ENCODE measurements at regions not wholly inside any gene's neighbourhood (a gene's known extent, or its start where the extent isn't known, plus 50 kb on each side); places are given as distances from the start of the nearest gene placed in this dataset.

DNA sequence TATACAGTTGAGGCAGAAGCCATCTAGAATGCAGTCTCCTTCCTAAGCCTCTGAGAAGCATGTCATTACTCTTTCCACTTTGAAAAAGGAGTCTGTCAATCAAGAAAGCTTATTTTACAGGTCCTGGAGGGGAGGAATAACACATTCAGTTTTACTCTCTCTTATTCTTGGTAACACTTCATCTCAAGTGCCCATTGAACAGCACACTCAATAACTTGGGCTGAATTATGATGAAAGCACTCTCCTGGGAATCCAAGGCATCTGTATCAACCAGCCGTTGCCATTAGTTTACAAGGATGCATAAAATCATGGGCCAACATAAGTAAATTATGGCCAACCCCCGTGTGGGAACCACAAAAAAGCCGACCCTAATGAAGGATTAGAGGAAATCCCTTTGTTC is 282.4 kb downstream of the C4orf33 start:
- TF ChIP-seq, protein P1, sequence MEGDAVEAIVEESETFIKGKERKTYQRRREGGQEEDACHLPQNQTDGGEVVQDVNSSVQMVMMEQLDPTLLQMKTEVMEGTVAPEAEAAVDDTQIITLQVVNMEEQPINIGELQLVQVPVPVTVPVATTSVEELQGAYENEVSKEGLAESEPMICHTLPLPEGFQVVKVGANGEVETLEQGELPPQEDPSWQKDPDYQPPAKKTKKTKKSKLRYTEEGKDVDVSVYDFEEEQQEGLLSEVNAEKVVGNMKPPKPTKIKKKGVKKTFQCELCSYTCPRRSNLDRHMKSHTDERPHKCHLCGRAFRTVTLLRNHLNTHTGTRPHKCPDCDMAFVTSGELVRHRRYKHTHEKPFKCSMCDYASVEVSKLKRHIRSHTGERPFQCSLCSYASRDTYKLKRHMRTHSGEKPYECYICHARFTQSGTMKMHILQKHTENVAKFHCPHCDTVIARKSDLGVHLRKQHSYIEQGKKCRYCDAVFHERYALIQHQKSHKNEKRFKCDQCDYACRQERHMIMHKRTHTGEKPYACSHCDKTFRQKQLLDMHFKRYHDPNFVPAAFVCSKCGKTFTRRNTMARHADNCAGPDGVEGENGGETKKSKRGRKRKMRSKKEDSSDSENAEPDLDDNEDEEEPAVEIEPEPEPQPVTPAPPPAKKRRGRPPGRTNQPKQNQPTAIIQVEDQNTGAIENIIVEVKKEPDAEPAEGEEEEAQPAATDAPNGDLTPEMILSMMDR (IDR thresholded peaks at IDR 0.05): no peak
- no peak for TF ChIP-seq POLR2A (IDR thresholded peaks at IDR 0.05)
- 63 to 70% methylated on average over 3 of the region's 3 CpGs for WGBS, 2 donors
- Histone ChIP-seq H3K27ac (no peak overlapping the region), H3K27me3 (no peaks in the 10 kb centered on the region), H3K9me3 (no peaks in the 10 kb centered on the region), H3K4me3 (no peak overlapping the region), H3K4me1 (no peaks in the 10 kb centered on the region), H3K36me3 (ENCODE audit: low read depth, missing control alignments) (no peaks in the 10 kb centered on the region)
- no peak for DNase-seq
- intact Hi-C loops (cut with DNase I; ENCODE audit: low total_unique reads): no loop called here

DNA sequence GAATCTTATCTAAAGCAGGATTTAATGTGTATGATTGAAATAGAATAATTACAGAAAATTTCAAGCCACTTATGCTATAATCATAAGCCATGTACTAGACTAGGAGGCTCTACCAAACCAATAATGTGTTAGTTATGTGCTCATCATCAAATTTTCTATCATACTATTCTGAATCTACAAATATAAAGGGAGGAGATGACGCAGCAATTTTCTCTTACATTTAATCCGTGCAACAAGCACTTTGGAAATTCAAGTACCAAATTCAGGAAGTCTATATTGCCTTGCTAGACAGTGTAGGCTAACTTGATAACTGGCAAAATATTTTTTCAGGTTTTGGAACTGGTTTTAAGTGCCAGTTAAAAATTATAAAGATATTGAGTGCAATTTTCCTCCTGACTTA is 283.5 kb downstream of the C4orf33 start:
- intact Hi-C loops (cut with DNase I; ENCODE audit: low total_unique reads): no loop called here
- no peaks in the 10 kb centered on the region for H3K9me3 ChIP-seq
- DNase-seq: no peak
- H3K4me1 ChIP-seq: no peaks in the 10 kb centered on the region
- TF ChIP-seq, protein P1 (IDR thresholded peaks at IDR 0.05): no peak
- no peak for TF ChIP-seq POLR2A (IDR thresholded peaks at IDR 0.05)
- no peak overlapping the region for H3K4me3 ChIP-seq
- H3K27me3 ChIP-seq: no peaks in the 10 kb centered on the region
- WGBS, 2 donors: 91 to 92% methylated on average over 2 of the region's 2 CpGs
- no peaks in the 10 kb centered on the region for H3K36me3 ChIP-seq (ENCODE audit: low read depth, missing control alignments)
- H3K27ac ChIP-seq: no peak overlapping the region

DNA sequence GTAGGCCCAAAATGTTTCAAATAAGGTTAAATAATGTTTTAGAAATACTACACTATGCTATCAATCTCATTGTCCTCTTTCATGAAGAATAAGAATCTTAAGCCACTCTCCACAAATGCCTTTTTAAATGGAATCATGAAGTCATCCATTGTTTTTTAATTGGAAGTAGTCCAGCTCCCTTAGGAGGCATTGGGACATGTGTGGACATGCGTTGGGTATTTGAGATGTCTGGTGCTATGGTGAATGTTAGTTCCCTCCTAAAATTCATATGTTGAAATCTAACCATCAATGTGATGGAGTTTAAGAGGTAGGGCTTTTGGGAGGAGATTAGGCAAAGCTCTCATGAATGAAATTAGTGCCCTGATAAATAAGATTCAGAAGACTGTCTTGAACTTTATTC is 289.0 kb downstream of the C4orf33 start:
- 90 to 95% methylated on average over 1 of the region's 1 CpG for WGBS, 2 donors

DNA sequence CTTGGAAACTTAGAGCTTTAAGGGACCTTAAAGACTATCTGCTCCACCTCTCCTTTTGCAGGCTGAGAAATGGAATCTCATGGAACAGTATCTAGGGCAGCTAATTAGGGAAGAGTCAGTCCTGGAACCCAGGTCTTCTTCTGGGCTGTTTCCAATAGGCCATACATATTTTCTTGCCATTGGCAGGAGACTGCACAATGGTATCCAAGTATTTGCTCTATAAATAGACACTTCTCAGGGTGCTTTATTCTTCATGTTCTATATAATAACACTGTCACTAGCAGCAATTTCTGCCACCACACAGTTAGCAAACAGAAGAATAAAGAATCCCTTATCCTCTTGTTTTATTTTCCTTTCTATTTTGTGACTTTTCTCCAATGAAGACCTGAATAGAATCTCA is 291.7 kb downstream of the C4orf33 start:
- TF ChIP-seq, protein P1 (IDR thresholded peaks at IDR 0.05): no peak
- TF ChIP-seq POLR2A (IDR thresholded peaks at IDR 0.05): no peak
- Histone ChIP-seq H3K9me3 (no peaks in the 10 kb centered on the region), H3K4me3 (no peak overlapping the region), H3K36me3 (ENCODE audit: low read depth, missing control alignments) (no peaks in the 10 kb centered on the region), H3K27ac (no peak overlapping the region), H3K27me3 (no peaks in the 10 kb centered on the region), H3K4me1 (no peaks in the 10 kb centered on the region)
- DNase-seq: no peak
- intact Hi-C loops (cut with DNase I; ENCODE audit: low total_unique reads): no loop called here

More for the DNA sequence above, 289.0 kb downstream of the C4orf33 start:
- no peaks in the 10 kb centered on the region for H3K9me3 ChIP-seq
- TF ChIP-seq, protein P1 (IDR thresholded peaks at IDR 0.05): no peak
- no peak for TF ChIP-seq POLR2A (IDR thresholded peaks at IDR 0.05)
- no peaks in the 10 kb centered on the region for H3K36me3 ChIP-seq (ENCODE audit: low read depth, missing control alignments)
- no peak overlapping the region for H3K4me3 ChIP-seq
- H3K4me1 ChIP-seq: no peaks in the 10 kb centered on the region
- no peak for DNase-seq
- intact Hi-C loops (cut with DNase I; ENCODE audit: low total_unique reads): no loop called here
- H3K27me3 ChIP-seq: no peaks in the 10 kb centered on the region
- H3K27ac ChIP-seq: no peak overlapping the region

DNA sequence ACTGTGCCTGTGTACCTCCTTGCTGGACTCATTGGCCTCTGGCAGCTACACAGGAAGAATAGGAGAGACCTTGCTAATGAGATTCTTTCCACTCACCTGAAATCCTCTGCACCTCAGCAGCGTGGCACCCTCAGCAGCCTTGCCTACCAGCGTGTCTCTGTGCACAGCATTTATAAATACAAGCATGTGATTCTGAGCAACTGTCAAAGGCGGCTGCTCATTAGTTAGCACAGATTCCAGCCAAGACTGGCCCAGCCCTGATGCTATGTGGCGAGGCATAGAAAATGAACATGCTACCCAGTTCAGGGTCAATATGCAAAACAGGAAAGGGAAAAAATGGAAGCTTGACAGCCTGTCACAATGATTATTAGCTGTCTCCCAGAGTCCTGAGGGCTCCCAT is 298.0 kb downstream of the C4orf33 start:
- Histone ChIP-seq H3K27ac (no peak overlapping the region), H3K27me3 (no peaks in the 10 kb centered on the region), H3K4me3 (no peak overlapping the region), H3K4me1 (no peaks in the 10 kb centered on the region), H3K36me3 (ENCODE audit: low read depth, missing control alignments) (no peaks in the 10 kb centered on the region), H3K9me3 (no peaks in the 10 kb centered on the region)
- intact Hi-C loops (cut with DNase I; ENCODE audit: low total_unique reads): no loop called here
- WGBS, 2 donors: 79 to 89% methylated on average over 3 to 4 of the region's 4 CpGs
- DNase-seq: no peak
- TF ChIP-seq, protein P1 (IDR thresholded peaks at IDR 0.05): no peak
- TF ChIP-seq POLR2A (IDR thresholded peaks at IDR 0.05): no peak

All from testis (tissue), 2 donors.